Activated naive CD4-positive, alpha-beta T cell treated with anti-CD3 and anti-CD28 coated beads for 36 hours (primary cell): ENCODE measurements at regions not wholly inside any gene's neighbourhood (a gene's known extent, or its start where the extent isn't known, plus 50 kb on each side); places are given as distances from the start of the nearest gene placed in this dataset.
"Not testable (repeated sequence)": the region's sequence is repeated elsewhere in the genome, so short reads cannot be mapped to it uniquely, and the experiment has no call there.

Experiments used
- CTCF ChIA-PET: fragments of 350-600 bp; sonication (Branson Sonifier 250); formaldehyde crosslinking; loops from one replicate; lab custom pipeline; 2021; ENCODE audit warnings: antibody characterized with exemption; lab: Charles Lee
- DNase-seq: peaks from one replicate; pipeline ENCODE4 v3.0.0-alpha.2; 2020
- H3K27ac Mint-ChIP-seq: one replicate; pipeline ENCODE4 v1.8.0; 2021; ENCODE audit warnings: mild to moderate bottlenecking, mixed read lengths
- H3K27me3 Mint-ChIP-seq: one replicate; pipeline ENCODE4 v1.8.0; 2021; ENCODE audit warnings: low read depth, mixed read lengths
- H3K36me3 Mint-ChIP-seq: one replicate; pipeline ENCODE4 v1.8.0; 2021; ENCODE audit warnings: low read depth, mixed read lengths
- H3K4me1 Mint-ChIP-seq: one replicate; pipeline ENCODE4 v1.8.0; 2021; ENCODE audit warnings: low read depth, mixed read lengths
- H3K4me3 Mint-ChIP-seq: one replicate; pipeline ENCODE4 v1.8.0; 2021; ENCODE audit warnings: mild to moderate bottlenecking, moderate library complexity, mixed read lengths
- H3K9me3 Mint-ChIP-seq: one replicate; pipeline ENCODE4 v1.8.0; 2021; ENCODE audit warnings: mixed read lengths
- intact Hi-C: fragments of 100-400 bp; cut with micrococcal nuclease; formaldehyde crosslinking; loops from one replicate; pipeline ENCODE4 v1.15.1; 2023

DNA sequence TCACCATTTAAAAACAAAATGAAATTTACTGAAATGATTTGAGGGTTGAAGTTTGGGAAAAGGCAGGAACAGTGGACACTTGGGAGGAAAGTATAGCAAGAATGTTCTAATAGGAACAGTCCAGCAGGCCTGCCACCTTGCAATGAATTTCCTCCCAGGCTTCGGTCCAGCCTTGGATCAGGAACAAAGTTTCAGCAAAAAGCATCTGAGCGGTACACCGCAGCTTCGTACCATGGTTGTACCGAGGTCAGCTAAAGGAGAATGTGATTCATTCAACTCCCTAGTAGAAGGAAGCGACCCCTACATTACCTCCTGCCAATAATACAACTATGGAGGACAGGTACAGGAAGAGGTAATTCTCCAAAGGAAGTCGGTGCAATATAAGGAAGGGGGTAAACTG is 111.4 kb downstream of the ENC1 start:
- no peak for DNase-seq
- intact Hi-C loops = no loop called here
- peaks cover 20% of the 10 kb centered on the region for H3K9me3 Mint-ChIP-seq
- no peak overlapping the region for H3K4me3 Mint-ChIP-seq
- peaks cover 5% of the 10 kb centered on the region for H3K36me3 Mint-ChIP-seq
- CTCF ChIA-PET = no interaction called here
- peaks cover 2% of the 10 kb centered on the region for H3K27me3 Mint-ChIP-seq
- no peaks in the 10 kb centered on the region for H3K4me1 Mint-ChIP-seq
- H3K27ac Mint-ChIP-seq = no peak overlapping the region

GRCh38 chr5:74526111-74526510 is 114.4 kb downstream of the ENC1 start:
- intact Hi-C loops = no loop called here

GRCh38 chr5:74524767-74525166 is 115.8 kb downstream of the ENC1 start:
- H3K27ac Mint-ChIP-seq = not testable (repeated sequence)
- peaks cover 25% of the 10 kb centered on the region for H3K9me3 Mint-ChIP-seq

More at GRCh38 chr5:74526111-74526510, 114.4 kb downstream of the ENC1 start:
- Mint-ChIP-seq H3K9me3 (peaks cover 25% of the 10 kb centered on the region), H3K4me3 (no peak overlapping the region), H3K4me1 (no peaks in the 10 kb centered on the region), H3K27me3 (peaks cover 4% of the 10 kb centered on the region), H3K36me3 (peaks cover 5% of the 10 kb centered on the region), H3K27ac (no peak overlapping the region)
- CTCF ChIA-PET = no interaction called here
- no peak for DNase-seq

DNA sequence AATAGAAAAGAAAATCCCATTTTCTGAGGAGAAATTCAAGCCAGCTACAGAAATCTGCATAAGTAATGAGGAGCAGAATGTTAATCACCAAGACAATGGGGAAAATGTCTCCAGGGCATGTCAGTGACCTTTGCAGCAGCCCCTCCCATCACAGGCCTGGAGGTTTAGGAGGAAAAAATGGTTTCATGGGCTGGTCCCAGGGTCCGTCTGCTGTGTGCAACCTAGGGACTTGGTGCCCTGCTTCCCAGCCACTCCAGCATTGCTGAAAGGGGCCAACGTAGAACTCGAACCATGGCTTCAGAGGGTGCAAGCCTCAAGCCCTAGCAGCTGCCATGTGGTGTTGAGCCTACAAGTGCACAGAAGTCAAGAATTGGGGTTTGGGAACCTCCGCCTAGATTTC is 116.8 kb downstream of the ENC1 start:
- H3K27me3 Mint-ChIP-seq, DNase-seq, H3K4me3 Mint-ChIP-seq, CTCF ChIA-PET, H3K36me3 Mint-ChIP-seq, intact Hi-C loops, H3K27ac Mint-ChIP-seq, H3K4me1 Mint-ChIP-seq: not testable (repeated sequence)
- H3K9me3 Mint-ChIP-seq = peaks cover 25% of the 10 kb centered on the region

More at GRCh38 chr5:74524767-74525166, 115.8 kb downstream of the ENC1 start:
- intact Hi-C loops, H3K27me3 Mint-ChIP-seq, CTCF ChIA-PET, H3K4me1 Mint-ChIP-seq, H3K36me3 Mint-ChIP-seq, H3K4me3 Mint-ChIP-seq, DNase-seq: not testable (repeated sequence)

DNA sequence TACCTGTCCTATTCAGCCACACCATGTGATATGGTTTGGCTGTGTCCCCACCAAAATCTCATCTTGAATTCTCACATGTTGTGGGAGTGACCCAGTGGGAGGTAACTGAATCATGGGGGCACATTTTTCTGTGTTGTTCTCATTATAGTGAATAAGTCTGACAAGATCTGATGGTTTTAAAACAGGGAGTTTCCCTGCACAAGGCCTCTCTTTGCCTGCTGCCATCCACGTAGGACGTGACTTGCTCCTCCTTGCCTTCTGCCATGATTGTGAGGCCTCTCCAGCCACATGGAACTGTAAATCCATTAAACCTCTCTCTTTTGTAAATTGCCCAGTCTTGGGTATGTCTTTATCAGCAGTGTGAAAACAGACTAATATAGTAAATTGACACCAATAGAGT is 117.7 kb downstream of the ENC1 start:
- DNase-seq, CTCF ChIA-PET, H3K4me3 Mint-ChIP-seq, H3K27me3 Mint-ChIP-seq, H3K36me3 Mint-ChIP-seq, H3K27ac Mint-ChIP-seq, intact Hi-C loops, H3K4me1 Mint-ChIP-seq: not testable (repeated sequence)
- peaks cover 25% of the 10 kb centered on the region for H3K9me3 Mint-ChIP-seq

- Mint-ChIP-seq H3K4me3 (no peak overlapping the region), H3K36me3 (peaks cover 5% of the 10 kb centered on the region), H3K27ac (no peak overlapping the region), H3K27me3 (peaks cover 8% of the 10 kb centered on the region), H3K9me3 (peaks cover 25% of the 10 kb centered on the region), H3K4me1 (no peaks in the 10 kb centered on the region)
- CTCF ChIA-PET = interaction anchor here (0.8 kb wide), 1 partner anchor 640 kb away, joined by 3 read pairs; no protein-coding TSS in a partner anchor
- DNase-seq = no peak
- intact Hi-C loops = no loop called here
Measured at GRCh38 chr5:74521401-74521800, 119.1 kb downstream of the ENC1 start.

DNA sequence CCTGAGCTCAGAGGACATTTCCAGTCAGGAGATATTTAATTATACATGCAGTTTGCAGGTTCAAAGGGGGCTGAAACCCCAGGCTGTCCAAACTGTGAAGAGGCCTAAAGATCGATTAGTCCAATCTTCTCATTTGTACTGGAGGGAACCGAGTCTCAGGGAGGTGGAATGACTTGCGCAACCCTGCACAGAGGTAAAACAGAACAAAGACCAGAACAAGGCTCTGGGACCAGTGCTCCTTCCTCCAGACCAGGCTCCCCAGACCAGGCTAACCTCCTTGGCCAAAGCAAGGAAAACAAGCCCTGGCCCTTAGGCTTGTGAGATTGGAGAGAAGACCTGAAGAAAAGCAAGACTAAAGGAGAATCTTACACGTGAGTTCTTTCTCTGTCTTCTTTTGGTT is 120.8 kb downstream of the ENC1 start:
- Mint-ChIP-seq H3K9me3 (peaks cover 19% of the 10 kb centered on the region), H3K36me3 (peaks cover under 1% of the 10 kb centered on the region), H3K4me3 (no peak overlapping the region), H3K4me1 (no peaks in the 10 kb centered on the region), H3K27ac (no peak overlapping the region), H3K27me3 (peaks cover 8% of the 10 kb centered on the region)
- no peak for DNase-seq
- intact Hi-C loops = no loop called here
- CTCF ChIA-PET = no interaction called here

DNA sequence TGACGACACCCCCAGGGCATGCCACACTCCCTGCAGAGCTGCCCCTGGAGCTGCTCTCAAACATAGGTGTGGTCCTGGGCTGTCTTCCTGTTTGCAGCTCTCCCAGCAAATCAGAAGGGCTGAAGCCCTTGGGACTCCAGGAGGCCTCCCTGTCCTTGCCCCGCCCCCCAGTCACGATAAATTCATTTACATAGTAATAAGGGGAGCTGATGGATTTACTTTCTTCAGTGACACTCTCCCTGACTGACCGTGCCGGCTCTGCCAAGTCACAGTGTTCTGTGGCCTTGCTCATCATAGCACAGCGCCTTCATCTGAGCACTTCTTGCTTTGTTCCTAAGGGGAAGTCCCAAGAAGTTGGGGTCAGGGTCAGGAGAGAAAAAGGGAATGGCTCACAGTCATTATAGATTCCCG is 121.4 kb downstream of the ENC1 start:
- DNase-seq = no peak
- Mint-ChIP-seq H3K4me3 (no peak overlapping the region), H3K4me1 (no peaks in the 10 kb centered on the region), H3K27ac (no peak overlapping the region), H3K27me3 (peaks cover 8% of the 10 kb centered on the region), H3K36me3 (no peaks in the 10 kb centered on the region), H3K9me3 (peaks cover 14% of the 10 kb centered on the region)
- CTCF ChIA-PET = interaction anchor here (0.6 kb wide), 1 partner anchor 47 kb away, joined by 3 read pairs; no protein-coding TSS in a partner anchor
- intact Hi-C loops = no loop called here

DNA sequence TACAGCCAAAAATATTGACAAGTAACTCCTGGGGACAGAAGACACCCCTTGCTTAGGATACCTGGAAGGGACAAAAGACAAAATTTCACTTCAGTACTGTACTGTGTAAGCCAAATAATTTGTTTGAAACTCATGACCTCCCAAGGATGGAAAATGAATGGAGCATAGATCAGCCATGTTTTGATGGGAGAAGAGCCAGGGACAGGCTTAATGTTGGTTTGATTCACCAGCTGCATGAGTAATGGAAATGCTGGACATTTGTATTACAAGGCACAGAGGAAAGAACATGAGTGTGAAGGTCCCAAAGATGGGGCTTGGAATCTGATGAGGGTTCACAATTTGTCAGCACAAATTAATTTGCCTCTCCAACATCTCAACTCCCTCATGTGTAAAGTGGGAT is 122.8 kb downstream of the ENC1 start:
- Mint-ChIP-seq H3K4me3 (no peak overlapping the region), H3K36me3 (no peaks in the 10 kb centered on the region), H3K9me3 (peaks cover 1% of the 10 kb centered on the region), H3K27me3 (peaks cover 8% of the 10 kb centered on the region), H3K27ac (no peak overlapping the region), H3K4me1 (no peaks in the 10 kb centered on the region)
- intact Hi-C loops = no loop called here
- no peak for DNase-seq
- CTCF ChIA-PET = no interaction called here

DNA sequence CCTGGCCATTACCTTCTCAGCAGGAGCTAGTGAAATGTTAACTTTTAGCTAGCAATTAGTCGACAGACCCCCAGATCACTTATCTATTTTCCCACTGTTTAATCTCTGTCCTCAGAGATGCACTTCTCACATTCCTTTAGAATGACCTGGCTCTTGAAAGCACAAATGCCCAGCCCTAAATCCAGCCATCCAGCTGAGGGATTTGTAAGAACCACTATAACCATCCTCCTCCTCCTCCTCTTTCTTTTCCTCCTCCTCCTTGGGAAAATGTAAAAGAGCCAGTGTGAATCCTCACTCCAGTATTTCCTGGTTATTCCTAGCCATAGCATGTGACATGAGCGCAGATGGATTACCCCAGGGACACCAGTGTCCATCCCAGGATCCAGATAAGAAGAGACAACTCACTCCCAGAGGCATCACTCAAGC is 124.3 kb downstream of the ENC1 start:
- Mint-ChIP-seq H3K4me3 (no peak overlapping the region), H3K4me1 (no peaks in the 10 kb centered on the region), H3K27ac (no peak overlapping the region), H3K36me3 (no peaks in the 10 kb centered on the region), H3K9me3 (no peaks in the 10 kb centered on the region), H3K27me3 (peaks cover 8% of the 10 kb centered on the region)
- intact Hi-C loops = no loop called here
- CTCF ChIA-PET = interaction anchor here (0.6 kb wide), 1 partner anchor 334 kb away, joined by 3 read pairs; no protein-coding TSS in a partner anchor
- DNase-seq = no peak

DNA sequence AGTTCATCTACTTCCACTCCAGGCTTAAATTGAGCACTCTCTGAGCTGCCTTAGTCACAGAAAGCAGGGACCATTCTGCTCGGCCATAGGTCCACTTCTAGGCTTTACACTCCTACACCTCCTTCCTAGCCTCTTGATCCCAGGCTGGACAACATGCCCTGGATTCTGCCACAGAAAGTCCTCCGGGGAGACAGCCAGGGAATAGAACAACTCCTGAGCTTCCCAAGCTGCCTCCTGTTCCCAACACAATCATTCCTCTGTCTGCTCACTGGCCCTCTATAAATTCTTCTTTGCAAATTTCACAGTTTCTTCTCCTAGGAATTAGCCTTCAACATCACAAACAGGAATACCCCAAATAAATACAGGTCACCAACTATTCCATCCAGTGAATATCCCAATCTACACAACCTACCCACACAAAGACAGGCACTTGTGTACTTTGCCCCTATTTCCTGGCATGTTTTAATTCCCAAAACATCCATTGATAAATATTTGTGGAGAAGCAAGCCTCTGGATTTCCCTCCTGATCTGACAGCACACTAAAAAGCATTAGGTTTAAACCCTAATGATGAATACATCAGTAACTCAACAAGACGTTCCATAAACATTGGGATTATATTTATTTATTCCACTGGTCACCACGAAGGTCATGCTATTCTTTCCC is 125.5 kb downstream of the ENC1 start:
- no peak overlapping the region for H3K27ac Mint-ChIP-seq
- DNase-seq = no peak
- no peaks in the 10 kb centered on the region for H3K36me3 Mint-ChIP-seq
- no peaks in the 10 kb centered on the region for H3K9me3 Mint-ChIP-seq
- H3K4me3 Mint-ChIP-seq = no peak overlapping the region
- CTCF ChIA-PET = interaction anchor here (0.6 kb wide), 1 partner anchor 257 kb away, joined by 3 read pairs; no protein-coding TSS in a partner anchor
- H3K4me1 Mint-ChIP-seq = no peaks in the 10 kb centered on the region
- H3K27me3 Mint-ChIP-seq = peaks cover 8% of the 10 kb centered on the region
- intact Hi-C loops = no loop called here

DNA sequence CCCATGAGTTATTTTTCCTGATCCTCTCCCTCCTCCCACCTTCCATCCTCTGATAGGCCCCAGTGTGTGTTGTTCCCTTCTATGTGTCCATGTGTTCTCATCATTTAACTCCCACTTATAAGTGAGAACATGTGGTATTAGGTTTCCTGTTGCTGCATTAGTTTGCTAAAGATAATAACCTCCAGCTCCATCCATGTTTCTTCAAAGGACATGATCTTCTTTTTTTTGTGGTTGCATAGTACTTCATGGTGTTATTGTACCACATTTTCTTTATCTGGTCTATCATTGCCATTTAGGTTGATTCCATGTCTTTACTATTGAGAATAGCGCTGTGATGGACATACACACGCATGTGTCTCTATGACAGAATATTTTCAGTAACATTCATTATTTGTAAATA is 128.8 kb downstream of the ENC1 start:
- H3K9me3 Mint-ChIP-seq, DNase-seq, H3K4me3 Mint-ChIP-seq, H3K27ac Mint-ChIP-seq, CTCF ChIA-PET, H3K4me1 Mint-ChIP-seq, H3K36me3 Mint-ChIP-seq, H3K27me3 Mint-ChIP-seq, intact Hi-C loops: not testable (repeated sequence)

- no peaks in the 10 kb centered on the region for H3K4me1 Mint-ChIP-seq
- no peaks in the 10 kb centered on the region for H3K36me3 Mint-ChIP-seq
- DNase-seq = no peak
- H3K9me3 Mint-ChIP-seq = no peaks in the 10 kb centered on the region
- peaks cover 4% of the 10 kb centered on the region for H3K27me3 Mint-ChIP-seq
- intact Hi-C loops = no loop called here
- H3K27ac Mint-ChIP-seq = no peak overlapping the region
- CTCF ChIA-PET = no interaction called here
- no peak overlapping the region for H3K4me3 Mint-ChIP-seq
Measured at GRCh38 chr5:74510476-74511075, 130.0 kb downstream of the ENC1 start.
